GM13977 (cell line): ENCODE measurements at regions not wholly inside any gene's neighbourhood (a gene's known extent, or its start where the extent isn't known, plus 50 kb on each side); places are given as distances from the start of the nearest gene placed in this dataset.

Experiments
- DNase-seq: peaks from one replicate; pipeline ENCODE4 v3.0.0; 2012; ENCODE audit warnings: low spot score
- in situ Hi-C: fragments of 300-500 bp; cut with MboI; formaldehyde crosslinking; loops from one replicate; pipeline ENCODE4 v1.12.0; 2022; ENCODE audit warnings: low sequenced_read_pairs, low pct_unique_long_range_greater_than_20kb, mixed read lengths, inconsistent platforms; ENCODE audit not compliant: unreplicated experiment
- TF ChIP-seq, protein P1 (sequence below): IDR thresholded peaks from 2 replicates; pipeline ENCODE4 v1.5.1; 2012; ENCODE audit warnings: mild to moderate bottlenecking, control low read depth; ENCODE audit not compliant: insufficient read depth; ENCODE audit errors: extremely low read depth, missing control alignments

DNA sequence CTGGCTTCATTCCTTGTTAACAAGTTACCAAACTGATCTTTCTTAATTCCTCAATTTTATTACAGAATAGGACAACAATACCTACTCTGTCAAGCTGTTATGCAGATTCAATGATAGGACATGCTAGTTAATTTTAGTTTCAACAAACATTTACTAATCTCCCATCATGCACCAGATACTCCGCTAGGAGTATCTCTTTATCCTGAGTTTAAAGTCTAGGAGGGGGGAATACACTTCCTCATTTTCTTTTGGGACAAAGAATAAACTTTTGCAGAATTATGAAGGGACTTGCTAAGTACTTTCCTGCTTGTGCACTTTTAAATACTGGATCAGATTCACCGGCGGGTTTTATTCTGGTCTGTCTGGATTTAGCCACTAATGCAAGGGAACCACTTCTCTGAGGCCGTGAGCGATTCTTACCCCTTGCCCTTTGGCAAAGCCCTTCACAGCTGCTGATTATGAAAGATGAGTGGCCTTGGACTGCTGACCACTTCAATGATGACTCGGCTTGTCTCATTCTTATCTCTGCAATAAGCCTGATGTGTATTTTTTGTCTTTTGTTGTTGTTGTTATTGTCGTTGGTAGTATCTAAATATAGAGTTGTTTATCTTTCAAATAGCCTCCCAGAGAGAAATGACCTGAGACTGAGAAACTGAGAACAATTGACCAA lies 73.9 kb downstream of the RMI1 start:
- DNase-seq = no peak
- TF ChIP-seq, protein P1, sequence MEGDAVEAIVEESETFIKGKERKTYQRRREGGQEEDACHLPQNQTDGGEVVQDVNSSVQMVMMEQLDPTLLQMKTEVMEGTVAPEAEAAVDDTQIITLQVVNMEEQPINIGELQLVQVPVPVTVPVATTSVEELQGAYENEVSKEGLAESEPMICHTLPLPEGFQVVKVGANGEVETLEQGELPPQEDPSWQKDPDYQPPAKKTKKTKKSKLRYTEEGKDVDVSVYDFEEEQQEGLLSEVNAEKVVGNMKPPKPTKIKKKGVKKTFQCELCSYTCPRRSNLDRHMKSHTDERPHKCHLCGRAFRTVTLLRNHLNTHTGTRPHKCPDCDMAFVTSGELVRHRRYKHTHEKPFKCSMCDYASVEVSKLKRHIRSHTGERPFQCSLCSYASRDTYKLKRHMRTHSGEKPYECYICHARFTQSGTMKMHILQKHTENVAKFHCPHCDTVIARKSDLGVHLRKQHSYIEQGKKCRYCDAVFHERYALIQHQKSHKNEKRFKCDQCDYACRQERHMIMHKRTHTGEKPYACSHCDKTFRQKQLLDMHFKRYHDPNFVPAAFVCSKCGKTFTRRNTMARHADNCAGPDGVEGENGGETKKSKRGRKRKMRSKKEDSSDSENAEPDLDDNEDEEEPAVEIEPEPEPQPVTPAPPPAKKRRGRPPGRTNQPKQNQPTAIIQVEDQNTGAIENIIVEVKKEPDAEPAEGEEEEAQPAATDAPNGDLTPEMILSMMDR = no peak
- in situ Hi-C loops = no loop called here

- TF ChIP-seq, protein P1 = no peak
- no peak for DNase-seq
- in situ Hi-C loops = no loop called here
Measured at GRCh38 chr9:84057662-84058061, 77.1 kb downstream of the RMI1 start.

- TF ChIP-seq, protein P1 = no peak
- no peak for DNase-seq
- in situ Hi-C loops = no loop called here
Measured at GRCh38 chr9:84059936-84060335, 79.3 kb downstream of the RMI1 start.

- TF ChIP-seq, protein P1 = no peak
- no peak for DNase-seq
Measured at GRCh38 chr9:84061613-84062193, 81.1 kb downstream of the RMI1 start.

DNA sequence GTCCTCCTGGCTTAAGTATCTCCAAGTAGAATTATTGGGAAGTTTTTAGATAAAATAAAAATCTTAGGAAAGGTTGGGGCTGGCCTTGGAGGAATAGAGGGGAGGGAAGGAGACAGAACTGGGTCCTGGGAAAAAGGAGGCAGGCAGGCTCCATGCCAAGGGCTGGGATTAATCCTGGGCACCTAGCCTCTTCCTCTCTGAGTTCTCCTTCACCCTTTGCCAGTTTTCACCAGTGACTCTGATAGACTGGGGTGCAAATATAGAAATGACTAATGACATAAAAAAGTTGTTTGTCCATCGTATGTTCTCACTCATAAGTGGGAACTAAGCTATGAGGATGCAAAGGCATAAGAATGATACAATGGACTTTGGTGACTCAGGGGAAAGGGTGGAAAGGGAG lies 81.9 kb downstream of the RMI1 start:
- in situ Hi-C loops = no loop called here
- no peak for DNase-seq
- TF ChIP-seq, protein P1 = no peak

More at GRCh38 chr9:84061613-84062193, 81.1 kb downstream of the RMI1 start:
- in situ Hi-C loops = no loop called here

DNA sequence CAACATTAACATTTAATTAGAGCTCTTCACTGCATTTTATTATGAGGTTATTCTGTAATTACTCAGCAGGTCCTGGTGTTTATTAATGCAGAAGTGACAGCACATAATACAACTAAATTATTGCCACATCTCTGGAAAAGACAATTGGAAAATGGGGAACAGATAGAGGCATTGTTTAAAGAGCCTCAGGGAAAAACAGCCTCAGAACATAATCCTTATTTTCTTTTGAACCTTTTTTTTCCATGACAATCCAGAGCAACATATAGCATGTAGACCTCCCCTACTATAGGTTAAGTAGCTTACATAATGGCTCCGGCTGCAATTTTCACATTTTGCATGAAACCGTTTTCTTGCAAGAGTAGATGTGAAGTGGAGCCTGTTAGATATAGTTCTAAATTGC lies 87.2 kb downstream of the RMI1 start:
- TF ChIP-seq, protein P1 = no peak
- in situ Hi-C loops = no loop called here
- no peak for DNase-seq

DNA sequence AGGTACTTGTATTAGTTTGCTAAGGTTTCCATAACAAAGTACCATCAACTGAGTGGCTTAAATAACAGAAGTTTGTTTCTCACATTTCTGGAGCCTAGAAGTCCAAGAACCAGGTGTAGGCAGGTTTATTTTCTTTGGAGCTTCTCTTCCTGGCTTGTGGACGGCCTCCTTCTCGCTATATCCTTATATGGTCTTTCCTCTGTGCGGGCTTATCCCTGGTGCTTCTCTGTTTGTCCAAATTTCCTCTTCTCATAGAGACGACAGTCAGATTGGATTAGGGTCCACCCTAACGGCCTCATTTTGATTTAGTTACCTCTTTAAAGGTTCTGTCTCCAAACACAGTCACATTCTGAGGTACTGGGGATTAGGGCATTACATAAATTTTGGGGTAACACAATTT lies 88.3 kb downstream of the RMI1 start:
- TF ChIP-seq, protein P1 = no peak
- DNase-seq = no peak
- in situ Hi-C loops = no loop called here
